ENCODE measurements at regions not wholly inside any gene's neighbourhood (a gene's known extent, or its start where the extent isn't known, plus 50 kb on each side); places are given as distances from the start of the nearest gene placed in this dataset.

DNA sequence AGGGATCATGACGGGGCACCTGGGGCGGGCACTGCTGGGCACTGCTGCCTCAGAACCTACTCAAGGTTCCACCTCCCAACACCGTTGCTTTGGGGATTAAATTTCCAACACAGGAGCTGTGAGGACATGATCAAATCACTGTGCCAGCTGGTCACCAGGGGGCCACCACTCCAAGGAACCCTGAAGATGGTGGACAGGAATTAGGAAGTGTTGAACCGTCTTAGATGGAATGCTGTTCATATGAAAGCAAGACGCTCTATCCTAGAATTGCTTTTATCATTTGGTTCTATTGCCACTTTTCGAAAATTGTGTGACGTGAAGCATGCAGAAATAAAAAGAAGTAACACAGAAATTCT is 140.3 kb downstream of the DLL1 start:
- peaks cover 38% of the 10 kb centered on the region for H3K4me1 Mint-ChIP-seq
- H3K9me3 Mint-ChIP-seq = no peaks in the 10 kb centered on the region
- TF ChIP-seq, protein P1, sequence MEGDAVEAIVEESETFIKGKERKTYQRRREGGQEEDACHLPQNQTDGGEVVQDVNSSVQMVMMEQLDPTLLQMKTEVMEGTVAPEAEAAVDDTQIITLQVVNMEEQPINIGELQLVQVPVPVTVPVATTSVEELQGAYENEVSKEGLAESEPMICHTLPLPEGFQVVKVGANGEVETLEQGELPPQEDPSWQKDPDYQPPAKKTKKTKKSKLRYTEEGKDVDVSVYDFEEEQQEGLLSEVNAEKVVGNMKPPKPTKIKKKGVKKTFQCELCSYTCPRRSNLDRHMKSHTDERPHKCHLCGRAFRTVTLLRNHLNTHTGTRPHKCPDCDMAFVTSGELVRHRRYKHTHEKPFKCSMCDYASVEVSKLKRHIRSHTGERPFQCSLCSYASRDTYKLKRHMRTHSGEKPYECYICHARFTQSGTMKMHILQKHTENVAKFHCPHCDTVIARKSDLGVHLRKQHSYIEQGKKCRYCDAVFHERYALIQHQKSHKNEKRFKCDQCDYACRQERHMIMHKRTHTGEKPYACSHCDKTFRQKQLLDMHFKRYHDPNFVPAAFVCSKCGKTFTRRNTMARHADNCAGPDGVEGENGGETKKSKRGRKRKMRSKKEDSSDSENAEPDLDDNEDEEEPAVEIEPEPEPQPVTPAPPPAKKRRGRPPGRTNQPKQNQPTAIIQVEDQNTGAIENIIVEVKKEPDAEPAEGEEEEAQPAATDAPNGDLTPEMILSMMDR (IDR thresholded peaks at IDR 0.05; ENCODE audit: unreplicated experiment) = no peak
- H3K36me3 Mint-ChIP-seq = no peaks in the 10 kb centered on the region
- DNase-seq (ENCODE audit: low spot score in 2 of 2, unreplicated experiment in 2 of 2) = no peak
- H3K27me3 Mint-ChIP-seq (ENCODE audit: low read depth) = peaks cover 17% of the 10 kb centered on the region
- no peak overlapping the region for H3K4me3 Mint-ChIP-seq
- H3K27ac Mint-ChIP-seq = no peak overlapping the region

DNA sequence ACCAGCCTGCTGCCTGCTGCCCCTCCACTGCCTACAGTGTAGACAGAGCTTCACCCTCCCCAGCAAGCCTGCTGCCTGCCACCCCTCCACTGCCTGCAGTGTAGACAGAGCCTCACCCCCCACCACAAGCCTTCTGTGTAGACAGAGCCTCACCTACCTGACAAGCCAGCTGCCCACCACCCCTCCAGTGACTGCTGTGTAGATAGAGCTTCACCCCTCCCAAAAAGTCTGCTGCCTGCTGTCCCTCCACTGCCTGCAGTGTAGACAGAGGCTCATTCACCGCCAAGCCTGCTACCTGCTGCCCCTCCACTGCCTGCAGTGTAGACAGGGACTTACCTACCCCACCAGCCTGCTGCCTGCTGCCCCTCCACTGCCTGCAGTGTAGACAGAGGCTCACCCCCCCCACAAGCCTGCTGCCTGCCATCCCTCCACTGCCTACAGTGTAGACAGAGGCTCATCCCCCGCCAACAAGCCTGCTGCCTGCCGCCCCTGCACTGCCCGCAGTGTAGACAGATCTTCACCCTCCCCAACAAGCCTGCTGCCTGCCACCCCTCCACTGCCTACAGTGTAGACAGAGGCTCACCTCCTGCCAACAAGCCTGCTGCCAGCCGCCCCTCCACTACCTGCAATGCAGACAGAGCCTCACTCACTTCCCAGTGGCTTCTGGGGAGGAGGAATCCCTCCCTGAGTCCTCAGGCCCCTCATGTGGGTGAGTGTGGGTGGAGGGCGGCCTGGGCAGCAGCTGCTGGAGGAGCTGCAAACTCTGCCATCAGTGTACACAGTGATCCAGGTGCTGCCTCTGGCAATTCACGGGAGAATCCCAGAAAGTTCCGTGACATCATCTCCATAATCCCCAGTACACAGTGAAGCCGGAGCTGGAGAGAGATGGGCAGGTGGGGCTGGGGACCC is 140.9 kb downstream of the DLL1 start:
- TF ChIP-seq, protein P1 (IDR thresholded peaks at IDR 0.05; ENCODE audit: unreplicated experiment) = no peak
- no peak overlapping the region for H3K27ac Mint-ChIP-seq
- no peak overlapping the region for H3K4me3 Mint-ChIP-seq
- H3K27me3 Mint-ChIP-seq (ENCODE audit: low read depth) = peaks cover 17% of the 10 kb centered on the region
- peaks cover 38% of the 10 kb centered on the region for H3K4me1 Mint-ChIP-seq
- no peaks in the 10 kb centered on the region for H3K36me3 Mint-ChIP-seq
- DNase-seq (ENCODE audit: low spot score in 2 of 2, unreplicated experiment in 2 of 2) = no peak
- H3K9me3 Mint-ChIP-seq = peaks cover under 1% of the 10 kb centered on the region

DNA sequence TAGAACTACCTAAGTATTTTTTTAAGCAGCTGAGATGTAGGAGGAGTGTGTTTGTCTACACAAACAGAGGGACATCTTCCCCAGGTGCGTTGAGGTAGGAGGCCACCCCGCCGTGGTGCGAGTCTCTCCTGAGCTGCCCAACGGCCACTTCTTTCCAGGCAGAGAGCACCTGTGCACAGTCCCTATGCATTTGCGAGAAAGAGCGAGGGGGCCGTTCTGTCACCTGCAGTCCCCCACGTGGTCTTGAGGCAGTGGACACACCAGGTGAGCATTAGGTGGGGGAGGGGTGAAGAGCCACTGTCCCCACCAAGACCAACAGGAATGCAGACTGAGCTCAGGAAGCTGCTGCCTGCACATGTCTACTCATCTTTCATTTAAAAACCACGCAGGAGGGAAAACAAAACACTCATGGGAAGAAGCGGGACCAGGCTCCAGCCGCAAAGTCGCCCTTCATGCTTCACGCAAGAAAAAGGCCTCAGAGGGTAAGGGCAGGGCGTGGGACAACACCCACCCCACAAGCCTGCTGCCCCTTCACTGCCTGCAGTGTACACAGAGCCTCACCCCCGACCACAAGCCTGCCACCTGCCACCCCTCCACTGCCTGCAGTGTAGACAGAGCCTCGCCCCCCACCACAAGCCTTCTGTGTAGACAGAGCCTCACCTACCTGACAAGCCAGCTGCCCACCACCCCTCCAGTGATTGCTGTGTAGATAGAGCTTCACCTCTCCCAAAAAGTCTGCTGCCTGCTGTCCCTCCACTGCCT is 142.0 kb downstream of the DLL1 start:
- H3K4me3 Mint-ChIP-seq = no peak overlapping the region
- H3K9me3 Mint-ChIP-seq = peaks cover 7% of the 10 kb centered on the region
- peaks cover 17% of the 10 kb centered on the region for H3K27me3 Mint-ChIP-seq (ENCODE audit: low read depth)
- TF ChIP-seq, protein P1 (IDR thresholded peaks at IDR 0.05; ENCODE audit: unreplicated experiment) = no peak
- H3K4me1 Mint-ChIP-seq = peaks cover 38% of the 10 kb centered on the region
- no peaks in the 10 kb centered on the region for H3K36me3 Mint-ChIP-seq
- H3K27ac Mint-ChIP-seq = no peak overlapping the region
- DNase-seq (ENCODE audit: low spot score in 2 of 2, unreplicated experiment in 2 of 2) = no peak

DNA sequence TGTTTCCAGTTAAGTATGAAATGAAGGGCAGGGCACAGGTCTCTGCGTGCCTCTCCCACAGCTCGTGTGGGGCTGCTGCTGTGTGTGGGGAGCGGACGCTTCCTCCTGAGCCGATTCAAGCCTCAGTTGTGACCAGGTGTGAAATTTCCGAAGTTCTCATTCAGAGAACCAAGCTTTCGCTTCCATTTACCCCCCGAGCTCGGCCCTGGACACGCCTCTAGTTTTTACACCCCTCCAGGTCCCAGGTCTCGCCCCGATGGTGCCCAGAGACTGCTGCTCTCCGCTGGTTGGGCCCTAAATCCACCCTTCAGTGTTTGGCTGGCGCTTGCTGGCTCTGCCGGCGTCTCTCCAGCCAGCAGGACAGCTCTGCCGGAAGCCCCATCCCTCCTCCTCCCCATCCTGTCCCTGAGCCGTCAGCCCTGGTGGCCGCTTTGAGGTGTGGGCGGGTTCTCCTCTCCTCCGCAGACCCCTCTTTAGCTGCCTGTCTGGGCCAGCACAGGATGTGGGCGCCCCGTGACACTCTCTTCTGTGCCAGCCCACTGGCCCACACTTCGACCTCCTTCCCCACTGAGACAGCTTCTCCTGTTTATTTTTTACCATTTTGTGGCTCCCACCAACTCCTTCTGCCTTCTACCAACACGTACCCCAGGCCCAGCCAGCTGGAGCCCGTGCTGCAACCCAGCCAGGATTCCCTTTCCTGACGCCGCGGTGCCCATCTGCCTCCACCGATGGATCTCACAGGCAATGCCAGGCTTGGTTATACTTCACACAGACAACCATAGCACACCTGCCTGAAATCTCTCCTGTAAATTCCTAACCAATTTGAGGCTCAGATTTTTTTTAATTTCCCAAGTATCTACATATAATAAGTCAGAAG is 142.8 kb downstream of the DLL1 start:
- H3K27me3 Mint-ChIP-seq (ENCODE audit: low read depth) = peaks cover 17% of the 10 kb centered on the region
- H3K4me1 Mint-ChIP-seq = peaks cover 35% of the 10 kb centered on the region
- no peaks in the 10 kb centered on the region for H3K36me3 Mint-ChIP-seq
- peaks cover 7% of the 10 kb centered on the region for H3K9me3 Mint-ChIP-seq
- no peak overlapping the region for H3K4me3 Mint-ChIP-seq
- TF ChIP-seq, protein P1 (IDR thresholded peaks at IDR 0.05; ENCODE audit: unreplicated experiment) = no peak
- no peak for DNase-seq (ENCODE audit: low spot score in 2 of 2, unreplicated experiment in 2 of 2)
- H3K27ac Mint-ChIP-seq = no peak overlapping the region

DNA sequence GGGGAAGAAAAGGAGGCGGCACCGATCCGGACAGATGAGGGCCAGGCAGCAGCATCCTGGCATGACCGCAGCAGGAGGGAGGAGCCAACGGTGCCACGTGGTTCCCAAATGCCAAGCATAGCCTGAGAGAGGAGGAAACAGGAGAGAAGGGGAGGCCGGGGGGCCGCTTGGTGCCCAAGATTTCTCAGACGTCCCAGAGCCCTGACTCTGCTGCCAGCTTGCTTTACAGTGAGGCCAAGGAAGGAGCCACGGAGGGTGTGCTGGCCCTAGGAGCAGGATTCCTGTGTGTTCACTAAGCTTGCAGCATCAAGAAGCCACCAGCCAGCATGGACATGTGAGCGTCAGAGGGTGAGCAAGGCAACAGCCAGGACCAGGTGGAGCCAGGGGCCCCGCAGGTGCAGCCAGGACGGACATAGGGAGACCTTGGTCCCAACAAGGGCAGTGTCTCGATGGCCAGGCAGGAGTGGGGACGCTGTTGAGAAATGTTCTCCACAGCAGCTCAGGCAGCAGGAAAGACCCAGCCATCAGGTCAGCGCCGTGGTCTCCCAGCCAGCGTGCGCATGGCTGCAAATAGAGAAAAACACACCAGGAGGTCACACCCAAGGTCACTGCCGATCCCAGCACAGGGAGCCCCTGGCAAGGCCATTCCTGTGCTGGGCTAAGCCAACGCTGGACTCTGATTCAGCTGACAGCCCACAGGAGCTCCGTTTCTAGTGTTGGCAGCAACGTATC is 143.7 kb downstream of the DLL1 start:
- peaks cover 28% of the 10 kb centered on the region for H3K4me1 Mint-ChIP-seq
- H3K27me3 Mint-ChIP-seq (ENCODE audit: low read depth) = peaks cover 17% of the 10 kb centered on the region
- TF ChIP-seq, protein P1 (IDR thresholded peaks at IDR 0.05; ENCODE audit: unreplicated experiment) = no peak
- H3K9me3 Mint-ChIP-seq = peaks cover 7% of the 10 kb centered on the region
- no peak for DNase-seq (ENCODE audit: low spot score in 2 of 2, unreplicated experiment in 2 of 2)
- H3K4me3 Mint-ChIP-seq = no peak overlapping the region
- H3K27ac Mint-ChIP-seq = no peak overlapping the region
- no peaks in the 10 kb centered on the region for H3K36me3 Mint-ChIP-seq
